GM19455 (cell line): ENCODE measurements at regions not wholly inside any gene's neighbourhood (a gene's known extent, or its start where the extent isn't known, plus 50 kb on each side); places are given as distances from the start of the nearest gene placed in this dataset.
"Not testable (repeated sequence)": the region's sequence is repeated elsewhere in the genome, so short reads cannot be mapped to it uniquely, and the experiment has no call there.

Experiments used
- ATAC-seq: cut with Tn5 transposase; IDR thresholded peaks from one replicate; pipeline ENCODE4 v1.9.1; 2021; ENCODE audit not compliant: unreplicated experiment

- ATAC-seq, result no peak
Measured at GRCh38 chr10:64175271-64175962, 654.2 kb downstream of the REEP3 start.

GRCh38 chr10:64182671-64183070 is 661.5 kb downstream of the REEP3 start:
- ATAC-seq, result no peak

GRCh38 chr10:64191286-64191685 is 670.1 kb downstream of the REEP3 start:
- no peak for ATAC-seq

GRCh38 chr10:64196638-64197315 is 675.6 kb downstream of the REEP3 start:
- ATAC-seq, result no peak

DNA sequence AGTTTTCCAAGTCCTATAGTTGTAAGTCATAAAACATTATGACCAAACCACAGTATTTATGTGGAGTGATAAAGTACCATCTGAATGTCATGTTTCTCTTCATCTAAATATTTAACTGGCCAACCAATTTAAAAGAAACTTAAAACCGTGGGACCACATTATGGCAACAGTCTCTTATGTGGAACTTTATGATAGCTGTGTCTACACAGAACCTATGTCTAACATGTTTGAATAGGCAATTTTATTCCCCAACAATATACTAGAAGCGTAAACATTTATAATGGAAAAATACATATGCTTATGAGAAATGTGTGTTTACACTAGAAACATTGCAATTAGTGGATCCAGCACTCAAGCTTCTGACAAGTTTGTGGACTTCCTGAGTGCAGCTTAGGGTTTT is 680.7 kb downstream of the REEP3 start:
- no peak for ATAC-seq

- not testable (repeated sequence) for ATAC-seq
Measured at GRCh38 chr10:64204504-64204903, 683.3 kb downstream of the REEP3 start.

DNA sequence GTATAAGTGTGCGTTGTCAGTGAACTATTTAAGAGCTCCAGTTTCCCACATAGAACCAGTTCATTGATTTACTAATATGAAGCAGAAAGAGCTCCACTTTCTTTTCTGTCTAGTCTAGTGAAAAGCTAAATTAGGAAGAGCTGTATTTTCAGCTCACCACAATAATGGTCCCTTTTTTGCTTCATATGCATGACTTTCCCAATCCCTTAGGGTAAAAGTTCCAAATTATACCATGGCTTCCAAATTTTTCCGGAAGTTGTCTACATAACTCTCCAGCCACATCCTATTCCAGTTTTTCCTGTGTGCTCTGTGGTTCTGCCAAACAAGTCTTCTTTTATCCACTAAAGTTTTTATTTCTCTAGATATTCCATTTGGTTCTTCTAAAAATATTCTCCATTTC is 685.2 kb downstream of the REEP3 start:
- ATAC-seq, result no peak

GRCh38 chr10:64209561-64209960 is 688.4 kb downstream of the REEP3 start:
- no peak for ATAC-seq

DNA sequence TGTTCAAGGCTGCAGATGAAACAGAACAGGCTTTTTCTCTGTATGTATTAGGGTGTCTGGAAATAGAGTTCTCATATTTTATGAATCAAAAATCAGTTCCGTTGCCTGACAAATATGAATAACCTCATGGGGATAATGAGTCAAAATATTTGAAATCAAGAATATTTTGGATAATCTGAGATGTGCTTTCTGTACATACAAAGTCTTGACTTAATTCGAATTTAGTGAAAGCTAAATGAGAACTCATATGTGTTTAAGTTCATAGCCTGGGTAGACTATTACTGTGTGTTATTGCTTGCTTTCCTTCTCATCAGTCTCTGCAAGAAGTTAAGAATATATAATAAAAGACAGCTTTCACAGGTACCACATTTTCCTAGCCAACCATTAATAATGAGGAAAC is 689.0 kb downstream of the REEP3 start:
- no peak for ATAC-seq

- no peak for ATAC-seq
Measured at GRCh38 chr10:64211466-64211865, 690.3 kb downstream of the REEP3 start.

GRCh38 chr10:64215088-64215487 is 693.9 kb downstream of the REEP3 start:
- no peak for ATAC-seq

GRCh38 chr10:64219271-64220025 is 698.2 kb downstream of the REEP3 start:
- ATAC-seq, result no peak

DNA sequence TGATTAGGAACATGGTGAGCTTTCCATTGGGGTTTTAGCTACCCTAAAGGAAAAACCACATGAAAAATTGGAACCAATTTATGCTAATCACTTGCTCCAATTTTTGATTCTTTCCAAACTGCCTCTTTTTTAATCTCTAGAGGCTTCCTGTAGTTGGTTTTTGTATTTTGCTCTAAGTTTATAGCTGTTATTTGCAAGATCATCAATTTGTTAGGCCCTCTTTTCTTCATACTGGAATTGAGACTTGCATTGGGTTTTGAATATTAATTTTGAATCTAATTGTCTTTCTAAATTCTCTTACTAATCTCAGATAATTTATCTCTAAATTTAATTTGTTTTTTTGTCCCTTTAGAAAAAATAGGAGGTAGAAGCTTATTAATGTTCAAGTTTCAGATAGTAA is 713.3 kb downstream of the REEP3 start:
- no peak for ATAC-seq

GRCh38 chr10:64257704-64258103 is 736.5 kb downstream of the REEP3 start:
- ATAC-seq, result no peak

DNA sequence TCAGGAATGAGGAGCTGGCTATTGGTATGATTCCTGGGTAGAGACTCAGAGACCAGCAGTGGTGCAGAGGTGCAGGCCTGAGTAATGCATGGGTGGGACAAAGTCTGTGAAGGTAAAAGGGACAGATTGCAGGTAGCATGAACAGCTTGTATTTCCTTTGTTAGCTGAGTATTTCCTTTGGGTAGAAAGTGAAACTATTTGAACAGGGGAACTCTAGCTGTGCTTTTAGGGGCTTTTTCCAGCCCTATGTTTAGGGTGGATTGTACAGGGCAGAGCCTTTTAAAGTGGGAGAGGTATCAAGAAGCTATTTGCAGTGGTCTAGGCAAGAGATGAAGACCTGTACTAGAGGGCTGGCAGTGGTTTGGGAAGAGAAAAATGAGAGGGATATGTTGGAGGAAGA is 739.9 kb downstream of the REEP3 start:
- no peak for ATAC-seq

- no peak for ATAC-seq
Measured at GRCh38 chr10:64261676-64262075, 740.5 kb downstream of the REEP3 start.

DNA sequence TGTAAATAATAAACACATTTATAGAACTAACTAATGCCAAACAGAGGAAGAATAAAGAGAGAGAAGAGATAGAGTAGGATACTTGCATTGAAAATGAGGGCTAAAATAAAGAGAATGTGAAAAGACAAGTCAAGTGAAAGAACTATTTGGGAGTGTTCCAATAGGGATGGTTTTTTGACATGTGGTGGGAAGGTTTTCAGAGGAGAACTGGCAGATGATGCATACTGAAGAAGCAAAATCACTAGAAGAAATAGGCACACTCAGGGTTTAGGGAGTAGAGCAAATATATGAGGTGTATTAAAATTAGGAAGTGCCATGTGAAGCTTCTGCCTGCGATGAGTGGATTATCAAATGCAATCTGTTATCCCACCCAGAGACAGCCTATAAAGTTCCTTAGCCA is 744.8 kb downstream of the REEP3 start:
- ATAC-seq, result no peak

DNA sequence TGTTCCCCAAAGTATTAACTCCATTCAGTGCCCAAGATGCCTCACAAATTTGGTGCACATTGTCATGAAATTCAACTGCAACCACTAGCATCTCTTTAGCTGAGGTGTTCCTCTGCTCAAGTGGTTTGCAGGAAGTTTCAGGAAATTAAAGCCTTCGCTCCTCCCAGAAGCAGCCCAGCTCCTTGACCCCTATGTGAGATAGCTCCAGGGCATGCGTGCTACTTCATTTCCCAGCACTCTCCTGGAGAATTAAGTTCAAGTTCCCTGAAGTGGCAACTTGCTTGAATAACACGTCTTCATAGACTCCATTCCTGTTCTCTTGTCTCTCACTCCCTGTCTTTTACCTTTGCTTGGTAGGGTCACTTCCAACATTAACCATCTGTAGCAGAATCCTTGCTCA is 750.3 kb downstream of the REEP3 start:
- no peak for ATAC-seq

- ATAC-seq, result no peak
Measured at GRCh38 chr10:64271983-64272382, 750.8 kb downstream of the REEP3 start.

- no peak for ATAC-seq
Measured at GRCh38 chr10:64275001-64275400, 753.8 kb downstream of the REEP3 start.

GRCh38 chr10:64275774-64276173 is 754.6 kb downstream of the REEP3 start:
- ATAC-seq, result no peak

- no peak for ATAC-seq
Measured at GRCh38 chr10:64277536-64277935, 756.3 kb downstream of the REEP3 start.
